Right atrium auricular region (tissue), 2 donors: ENCODE measurements at regions not wholly inside any gene's neighbourhood (a gene's known extent, or its start where the extent isn't known, plus 50 kb on each side); places are given as distances from the start of the nearest gene placed in this dataset.

ENCODE experiments used
- DNase-seq: peaks from one replicate; pipeline ENCODE4 v3.0.0-alpha.2; 2019; ENCODE audit warnings: low spot score
- H3K27ac ChIP-seq, 2 donors: fragments of 200-600 bp; sonication (generic); 1 replicate in 1 of 2; 2 replicates in 1 of 2; pipeline ENCODE4 v1.5.1; 2016 to 2019
- H3K27me3 ChIP-seq, 2 donors: fragments of 200-600 bp; sonication (generic); one replicate each; pipeline versions ENCODE4 v1.5.1 to v1.6.0; 2017 to 2019
- H3K36me3 ChIP-seq: fragments of 200-600 bp; sonication (generic); one replicate; pipeline ENCODE4 v1.5.1; 2016
- H3K4me1 ChIP-seq, 2 donors: fragments of 200-600 bp; sonication (generic); one replicate each; pipeline versions ENCODE4 v1.5.1 to v1.6.0; 2017 to 2019
- H3K4me3 ChIP-seq, 2 donors: fragments of 200-600 bp; sonication (generic); 1 replicate in 1 of 2; 2 replicates in 1 of 2; pipeline ENCODE4 v1.5.1; 2017 to 2019; ENCODE audit warnings: mild to moderate bottlenecking in 1 of 2, moderate library complexity in 1 of 2
- H3K9me3 ChIP-seq, 2 donors: fragments of 200-600 bp; sonication (generic); one replicate each; pipeline ENCODE4 v1.5.1; 2019
- TF ChIP-seq, protein P1 (sequence below), 2 donors: fragments of 200-600 bp; sonication (generic); IDR thresholded peaks; one replicate each; pipeline ENCODE4 v1.5.1; 2019; ENCODE audit warnings: antibody characterized with exemption in 2 of 2

DNA sequence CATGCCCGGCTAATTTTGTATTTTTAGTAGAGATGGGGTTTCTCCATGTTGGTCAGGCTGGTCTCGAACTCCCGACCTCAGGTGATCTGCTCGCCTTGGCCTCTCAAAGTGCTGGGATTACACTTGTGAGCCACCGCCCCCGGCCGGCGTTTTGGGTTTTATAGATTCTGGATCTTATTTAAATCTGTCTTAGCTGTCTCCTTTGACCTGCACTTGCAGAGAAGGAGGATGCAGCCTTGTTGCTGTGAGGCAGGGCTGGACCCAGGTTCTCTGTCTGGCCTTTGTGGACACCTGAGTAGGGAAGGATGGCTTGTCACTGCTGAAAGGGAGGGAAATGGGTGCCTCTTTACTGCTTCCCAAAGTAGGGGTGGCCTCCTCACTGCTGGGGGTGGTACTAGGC is 83.0 kb upstream of the HS6ST1 start:
- no peaks in the 10 kb centered on the region for H3K36me3 ChIP-seq
- no peaks in the 10 kb centered on the region for H3K27me3 ChIP-seq
- no peak for DNase-seq
- H3K4me1 ChIP-seq, result no peaks in the 10 kb centered on the region
- TF ChIP-seq, protein P1, sequence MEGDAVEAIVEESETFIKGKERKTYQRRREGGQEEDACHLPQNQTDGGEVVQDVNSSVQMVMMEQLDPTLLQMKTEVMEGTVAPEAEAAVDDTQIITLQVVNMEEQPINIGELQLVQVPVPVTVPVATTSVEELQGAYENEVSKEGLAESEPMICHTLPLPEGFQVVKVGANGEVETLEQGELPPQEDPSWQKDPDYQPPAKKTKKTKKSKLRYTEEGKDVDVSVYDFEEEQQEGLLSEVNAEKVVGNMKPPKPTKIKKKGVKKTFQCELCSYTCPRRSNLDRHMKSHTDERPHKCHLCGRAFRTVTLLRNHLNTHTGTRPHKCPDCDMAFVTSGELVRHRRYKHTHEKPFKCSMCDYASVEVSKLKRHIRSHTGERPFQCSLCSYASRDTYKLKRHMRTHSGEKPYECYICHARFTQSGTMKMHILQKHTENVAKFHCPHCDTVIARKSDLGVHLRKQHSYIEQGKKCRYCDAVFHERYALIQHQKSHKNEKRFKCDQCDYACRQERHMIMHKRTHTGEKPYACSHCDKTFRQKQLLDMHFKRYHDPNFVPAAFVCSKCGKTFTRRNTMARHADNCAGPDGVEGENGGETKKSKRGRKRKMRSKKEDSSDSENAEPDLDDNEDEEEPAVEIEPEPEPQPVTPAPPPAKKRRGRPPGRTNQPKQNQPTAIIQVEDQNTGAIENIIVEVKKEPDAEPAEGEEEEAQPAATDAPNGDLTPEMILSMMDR (IDR thresholded peaks at IDR 0.05), result no peak
- no peak overlapping the region for H3K4me3 ChIP-seq
- no peaks in the 10 kb centered on the region for H3K9me3 ChIP-seq
- no peak overlapping the region for H3K27ac ChIP-seq

DNA sequence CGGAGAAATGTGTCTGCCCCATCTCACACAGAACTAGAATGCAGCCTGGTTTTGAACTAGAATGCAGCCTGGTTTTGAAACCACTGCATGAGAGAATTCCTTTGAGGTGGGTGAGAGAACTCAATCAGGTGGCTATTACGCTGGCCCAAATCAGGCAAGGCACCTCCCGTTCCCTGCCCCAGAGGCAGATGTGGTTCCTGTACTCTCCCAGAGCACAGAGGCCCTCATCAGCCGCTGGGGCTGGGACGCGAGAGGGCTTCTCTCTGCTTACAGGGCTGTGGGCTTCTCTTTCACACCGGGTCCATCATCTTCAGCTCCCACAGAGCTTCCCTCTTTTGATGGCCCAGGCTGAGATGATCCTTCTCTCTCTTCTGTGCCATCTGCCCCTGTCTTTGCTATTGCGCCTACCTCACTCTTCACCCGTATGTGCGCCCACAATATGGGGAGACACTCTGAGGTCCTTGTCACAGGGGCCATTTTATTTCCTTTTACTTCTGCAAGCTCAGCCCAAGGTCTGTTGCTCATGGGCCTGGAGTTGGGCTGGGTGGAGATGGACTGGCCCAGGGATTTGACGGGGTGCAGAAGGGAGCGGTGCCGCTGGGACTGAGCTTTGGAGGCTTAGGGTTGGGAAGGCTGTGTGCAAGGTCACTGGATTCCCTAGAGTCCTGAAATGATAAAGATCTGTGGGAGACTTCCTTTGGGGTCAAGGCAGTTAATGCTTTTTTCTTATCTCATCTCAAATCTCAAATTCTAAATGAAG is 84.4 kb upstream of the HS6ST1 start:
- H3K36me3 ChIP-seq, result no peaks in the 10 kb centered on the region
- H3K4me3 ChIP-seq, result no peak overlapping the region
- no peak for DNase-seq
- H3K9me3 ChIP-seq, result no peaks in the 10 kb centered on the region
- no peaks in the 10 kb centered on the region for H3K4me1 ChIP-seq
- no peak overlapping the region for H3K27ac ChIP-seq
- TF ChIP-seq, protein P1 (IDR thresholded peaks at IDR 0.05), result no peak
- H3K27me3 ChIP-seq, result no peaks in the 10 kb centered on the region

DNA sequence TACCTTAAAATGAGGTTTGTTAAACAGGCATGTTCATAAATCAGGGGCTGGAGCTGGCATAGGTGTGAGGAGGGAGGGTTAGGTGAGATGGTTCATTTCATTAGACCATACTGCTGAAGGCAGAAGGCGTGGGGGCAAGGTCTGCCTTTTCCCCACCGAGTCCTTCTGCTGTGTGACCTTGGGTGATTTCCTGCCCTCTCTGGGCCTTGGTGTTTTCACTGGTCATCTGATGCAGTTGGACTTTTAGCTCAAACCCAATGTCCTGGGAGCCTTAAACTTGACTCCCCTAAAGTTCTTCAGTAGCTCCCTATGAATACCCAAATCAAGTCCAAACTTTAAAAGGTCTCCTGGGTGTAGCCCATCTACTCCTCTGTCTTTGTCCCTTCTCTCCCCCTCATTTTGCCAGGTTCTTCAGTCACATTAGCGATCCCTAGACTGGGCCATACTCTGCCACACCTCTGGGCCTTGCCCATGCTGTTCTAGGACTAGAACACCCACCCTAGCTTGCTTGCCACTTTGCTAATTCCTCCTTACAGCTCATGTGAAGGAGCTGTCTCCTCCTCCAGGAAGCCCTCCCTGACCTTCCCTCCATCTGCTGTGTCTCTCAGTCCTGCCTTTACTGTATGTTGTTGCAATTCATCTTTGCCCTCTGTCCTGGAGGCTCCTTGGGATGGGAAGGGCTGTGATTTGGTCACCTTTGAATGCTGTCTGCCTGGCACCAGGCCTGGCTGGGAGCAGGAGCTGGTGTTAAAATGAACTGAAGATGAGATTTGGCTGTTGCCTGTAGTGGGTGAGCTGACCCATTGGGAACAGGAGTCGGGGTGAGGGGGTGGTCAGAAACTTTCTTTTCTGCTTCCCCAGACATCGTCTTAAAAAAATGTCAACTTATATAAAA is 85.4 kb upstream of the HS6ST1 start:
- H3K9me3 ChIP-seq, result no peaks in the 10 kb centered on the region
- TF ChIP-seq, protein P1 (IDR thresholded peaks at IDR 0.05), result no peak
- no peaks in the 10 kb centered on the region for H3K27me3 ChIP-seq
- H3K27ac ChIP-seq, result no peak overlapping the region
- H3K4me1 ChIP-seq, result no peaks in the 10 kb centered on the region
- H3K4me3 ChIP-seq, result no peak overlapping the region
- H3K36me3 ChIP-seq, result no peaks in the 10 kb centered on the region
- DNase-seq, result no peak

DNA sequence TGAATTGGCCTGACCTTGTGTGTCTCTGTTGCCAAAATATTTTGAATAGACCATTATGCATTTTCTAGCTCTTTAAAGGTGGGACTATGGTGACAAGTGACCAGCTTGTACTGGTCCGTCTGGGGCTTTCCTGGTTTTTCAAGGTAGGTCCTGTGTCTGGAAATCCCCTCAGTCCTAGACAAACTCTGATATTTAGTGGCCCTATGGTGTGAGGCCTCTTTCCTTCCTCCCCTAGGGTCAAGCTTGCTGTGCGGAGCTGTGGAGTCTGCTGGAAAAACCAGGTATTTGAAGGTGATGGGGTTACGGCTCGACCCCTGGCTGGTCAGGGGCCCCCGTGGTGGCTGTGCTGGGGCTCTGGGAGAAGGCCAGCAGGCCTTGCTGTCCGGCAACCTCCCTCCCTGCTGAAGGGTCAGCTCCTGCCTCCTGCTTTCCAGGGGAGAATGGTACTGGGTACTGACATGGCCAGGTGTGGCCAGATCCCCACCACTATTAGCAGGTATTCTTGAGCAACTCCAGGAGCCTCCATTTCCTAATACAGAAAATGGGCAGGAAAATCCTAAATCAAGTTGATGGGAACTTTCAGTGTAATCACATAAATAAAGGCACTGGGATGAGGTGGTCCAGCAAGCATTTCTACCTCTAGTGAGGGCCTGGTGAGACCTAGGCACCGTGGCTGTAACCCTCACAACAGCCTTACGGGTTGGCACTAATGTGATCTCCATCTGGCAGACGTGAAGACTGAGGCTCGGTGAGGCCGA is 86.2 kb upstream of the HS6ST1 start:
- H3K4me1 ChIP-seq, result no peaks in the 10 kb centered on the region
- H3K4me3 ChIP-seq, result no peak overlapping the region
- no peaks in the 10 kb centered on the region for H3K27me3 ChIP-seq
- no peaks in the 10 kb centered on the region for H3K36me3 ChIP-seq
- H3K27ac ChIP-seq, result no peak overlapping the region
- no peak for DNase-seq
- no peaks in the 10 kb centered on the region for H3K9me3 ChIP-seq
- TF ChIP-seq, protein P1 (IDR thresholded peaks at IDR 0.05), result no peak

DNA sequence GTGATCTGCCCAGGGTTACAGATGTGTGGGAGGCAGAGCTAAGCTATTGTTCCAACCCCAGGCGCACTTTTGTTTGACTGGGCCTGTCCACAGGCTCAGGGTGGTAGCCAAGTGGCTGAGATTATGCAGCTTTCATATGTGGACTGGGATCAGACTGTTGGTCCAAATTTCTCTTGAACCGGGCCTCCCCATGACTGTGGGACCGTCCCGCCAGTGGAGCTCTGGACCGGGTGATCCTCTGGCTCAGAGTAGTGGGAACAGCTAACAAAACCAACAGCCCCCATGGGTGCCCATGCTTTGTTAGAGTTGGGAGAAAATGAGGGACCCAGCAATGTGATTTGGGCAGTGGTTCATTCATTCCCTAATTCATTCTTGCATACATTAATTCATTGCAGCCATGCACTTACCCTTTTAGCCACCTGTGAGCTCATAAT is 86.8 kb upstream of the HS6ST1 start:
- Histone ChIP-seq H3K27me3 (no peaks in the 10 kb centered on the region), H3K36me3 (no peaks in the 10 kb centered on the region), H3K27ac (no peak overlapping the region), H3K4me3 (no peak overlapping the region), H3K9me3 (no peaks in the 10 kb centered on the region), H3K4me1 (no peaks in the 10 kb centered on the region)
- TF ChIP-seq, protein P1 (IDR thresholded peaks at IDR 0.05), result no peak
- peak; percentile 30 for DNase-seq
